ENCODE measurements at regions not wholly inside any gene's neighbourhood (a gene's known extent, or its start where the extent isn't known, plus 50 kb on each side); places are given as distances from the start of the nearest gene placed in this dataset.

DNA sequence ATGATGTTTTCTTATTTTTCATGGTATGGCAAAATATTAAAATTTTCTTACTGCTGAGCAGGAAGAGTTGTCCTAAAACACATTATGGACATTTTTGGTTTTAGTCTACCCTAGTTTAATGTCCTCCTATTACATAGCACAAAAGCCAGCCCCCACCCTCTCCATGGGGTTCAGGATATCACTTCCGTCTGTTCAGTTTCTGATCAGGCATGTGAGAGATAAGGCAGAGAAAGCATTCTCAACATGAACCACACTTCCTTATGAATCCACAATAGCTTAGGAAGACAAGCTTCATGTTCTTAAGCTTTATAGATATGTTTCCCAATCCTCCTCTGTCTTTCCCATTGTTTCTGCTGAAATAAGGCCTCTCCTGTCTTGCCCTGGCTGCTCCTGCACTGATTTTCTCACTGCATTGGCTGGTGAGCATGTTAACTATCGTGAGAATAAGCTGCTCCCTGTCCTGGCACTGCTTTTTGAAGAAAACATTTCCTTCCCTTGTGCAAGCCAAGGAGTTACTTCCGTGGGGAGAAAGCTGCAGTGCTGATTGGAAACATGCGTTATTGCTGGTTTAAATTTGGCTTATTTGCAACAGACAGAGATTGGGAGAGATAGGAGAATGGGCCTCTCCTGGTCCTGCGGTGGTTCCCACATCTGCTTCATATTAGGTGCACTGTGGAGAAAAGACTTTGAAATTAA, 260.3 kb upstream of the RPS23 start:
- TF ChIP-seq, protein P1, sequence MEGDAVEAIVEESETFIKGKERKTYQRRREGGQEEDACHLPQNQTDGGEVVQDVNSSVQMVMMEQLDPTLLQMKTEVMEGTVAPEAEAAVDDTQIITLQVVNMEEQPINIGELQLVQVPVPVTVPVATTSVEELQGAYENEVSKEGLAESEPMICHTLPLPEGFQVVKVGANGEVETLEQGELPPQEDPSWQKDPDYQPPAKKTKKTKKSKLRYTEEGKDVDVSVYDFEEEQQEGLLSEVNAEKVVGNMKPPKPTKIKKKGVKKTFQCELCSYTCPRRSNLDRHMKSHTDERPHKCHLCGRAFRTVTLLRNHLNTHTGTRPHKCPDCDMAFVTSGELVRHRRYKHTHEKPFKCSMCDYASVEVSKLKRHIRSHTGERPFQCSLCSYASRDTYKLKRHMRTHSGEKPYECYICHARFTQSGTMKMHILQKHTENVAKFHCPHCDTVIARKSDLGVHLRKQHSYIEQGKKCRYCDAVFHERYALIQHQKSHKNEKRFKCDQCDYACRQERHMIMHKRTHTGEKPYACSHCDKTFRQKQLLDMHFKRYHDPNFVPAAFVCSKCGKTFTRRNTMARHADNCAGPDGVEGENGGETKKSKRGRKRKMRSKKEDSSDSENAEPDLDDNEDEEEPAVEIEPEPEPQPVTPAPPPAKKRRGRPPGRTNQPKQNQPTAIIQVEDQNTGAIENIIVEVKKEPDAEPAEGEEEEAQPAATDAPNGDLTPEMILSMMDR (IDR thresholded peaks at IDR 0.05): no peak
- TF ChIP-seq POLR2A (IDR thresholded peaks at IDR 0.05) (no peak), EP300 (IDR thresholded peaks at IDR 0.05) (no peak)

All from tibial nerve (tissue), 4 donors.